ENCODE measurements at regions not wholly inside any gene's neighbourhood (a gene's known extent, or its start where the extent isn't known, plus 50 kb on each side); places are given as distances from the start of the nearest gene placed in this dataset.
A peak's percentile ranks its signal among the peaks of the same experiment; 100 is the strongest.
"Not testable (repeated sequence)": the region's sequence is repeated elsewhere in the genome, so short reads cannot be mapped to it uniquely, and the experiment has no call there.

DNA sequence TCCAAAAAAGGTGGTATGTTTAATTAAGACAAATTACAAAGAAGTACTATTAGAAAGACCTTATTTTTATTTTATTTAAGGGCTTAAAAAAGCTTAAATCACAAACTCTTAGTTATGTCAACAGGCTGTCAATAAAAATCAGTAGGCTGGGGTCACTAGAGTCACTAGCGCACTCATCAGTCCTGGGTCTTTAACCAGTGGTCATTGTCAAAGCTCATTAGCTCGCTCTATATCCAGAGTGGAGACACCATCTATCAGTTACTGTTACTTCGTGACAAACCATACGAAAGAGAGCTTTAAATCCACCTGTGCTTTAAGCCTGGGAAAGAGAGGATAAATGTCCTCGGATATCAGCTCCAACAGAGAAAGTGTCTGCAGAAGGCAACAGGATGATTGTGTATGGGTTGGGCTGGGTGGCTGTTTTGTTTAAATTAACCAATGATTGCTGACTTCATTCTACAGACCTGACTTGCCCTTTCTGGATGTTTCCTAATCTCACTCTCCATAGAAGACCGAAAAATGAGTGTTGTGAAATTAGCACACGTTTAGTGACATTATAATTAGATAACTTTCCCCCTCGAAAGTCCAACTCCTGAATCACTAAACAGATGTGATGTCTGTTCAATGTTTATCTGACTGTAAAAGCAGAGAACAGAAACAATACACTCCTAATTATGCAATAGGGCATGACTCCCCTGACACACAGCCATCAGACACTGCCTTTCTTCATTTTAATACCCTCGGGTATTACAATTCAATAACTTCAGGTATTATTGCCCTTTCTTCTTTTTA is 123.6 kb upstream of the TNPO1 start:
- DNase-seq (ENCODE audit: low read depth) = peak; percentile 4

DNA sequence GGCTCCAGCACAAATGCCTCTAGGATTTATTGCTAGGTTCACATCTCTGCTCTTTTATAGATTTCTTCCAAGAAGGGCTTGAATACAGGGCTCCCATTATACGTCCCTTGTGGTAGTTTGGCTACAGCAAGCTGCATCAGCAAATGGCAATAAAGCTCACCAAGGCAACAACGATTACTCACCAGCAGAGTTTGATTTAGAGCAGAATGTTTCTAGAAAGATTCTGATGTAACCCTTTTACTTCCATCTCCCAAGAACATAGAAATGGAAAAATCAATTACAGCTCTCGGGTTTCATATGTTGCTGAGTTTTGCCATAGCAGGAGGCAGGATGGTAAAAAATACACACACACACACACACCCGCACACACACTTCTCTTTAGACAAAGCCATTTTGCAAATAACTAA is 124.2 kb upstream of the TNPO1 start:
- peak; percentile 25 for DNase-seq (ENCODE audit: low read depth)

DNA sequence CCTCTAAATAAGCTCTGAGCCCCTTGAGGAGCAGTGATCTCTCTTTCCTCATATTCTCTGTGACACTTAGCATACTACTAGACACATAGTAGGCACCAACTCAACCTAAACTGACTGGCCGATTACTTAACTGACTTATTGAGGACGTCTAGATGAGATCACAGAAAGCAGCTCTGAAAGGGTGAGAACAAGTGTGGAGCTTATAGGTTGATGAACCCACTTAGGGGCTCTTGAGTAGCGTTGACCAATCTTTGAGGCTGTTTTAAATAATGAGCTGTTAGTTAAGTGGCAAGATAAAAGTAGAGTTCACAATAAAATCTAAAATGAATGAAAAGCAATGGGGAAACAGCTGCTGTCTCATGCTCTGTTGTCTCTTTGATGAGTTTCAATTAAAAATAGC is 124.7 kb upstream of the TNPO1 start:
- no peak for DNase-seq (ENCODE audit: low read depth)

DNA sequence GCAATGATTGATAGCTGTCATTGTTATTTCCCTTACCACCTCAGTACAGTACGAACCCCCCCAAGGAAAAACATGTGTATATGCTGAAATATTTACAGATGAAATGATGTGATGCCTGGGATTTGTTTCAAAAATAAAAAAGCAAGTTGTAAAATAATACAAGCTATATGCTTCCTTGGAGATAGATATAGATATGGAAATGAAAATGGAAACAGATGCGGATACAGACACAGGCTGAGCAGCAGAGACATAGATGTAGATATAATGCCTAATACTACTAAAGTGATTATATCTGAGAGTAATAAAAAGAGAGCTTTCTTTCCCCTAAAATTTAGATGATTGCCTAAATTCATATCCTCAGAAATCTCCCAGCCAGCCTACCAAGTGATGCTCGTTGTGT is 127.5 kb upstream of the TNPO1 start:
- no peak for DNase-seq (ENCODE audit: low read depth)

DNA sequence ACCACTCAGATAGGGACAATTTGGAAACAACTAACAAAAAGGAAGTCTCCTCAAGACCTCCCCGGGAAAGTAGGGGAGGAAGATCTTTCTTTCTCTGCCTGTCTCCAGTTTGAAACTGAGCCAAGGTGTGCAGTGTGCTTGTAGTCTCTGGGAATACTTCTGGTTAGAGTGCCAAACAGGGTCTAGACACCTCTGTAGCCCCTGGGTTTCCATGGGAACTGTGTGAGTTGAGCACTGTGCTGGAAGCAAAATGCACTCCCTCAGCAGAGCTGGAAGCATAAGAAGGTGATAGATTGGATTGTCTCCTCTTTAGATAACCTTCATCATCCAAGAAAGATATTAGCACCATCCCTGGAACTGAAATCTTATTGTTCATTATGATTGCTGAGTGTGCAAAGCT is 129.2 kb upstream of the TNPO1 start:
- no peak for DNase-seq (ENCODE audit: low read depth)

DNA sequence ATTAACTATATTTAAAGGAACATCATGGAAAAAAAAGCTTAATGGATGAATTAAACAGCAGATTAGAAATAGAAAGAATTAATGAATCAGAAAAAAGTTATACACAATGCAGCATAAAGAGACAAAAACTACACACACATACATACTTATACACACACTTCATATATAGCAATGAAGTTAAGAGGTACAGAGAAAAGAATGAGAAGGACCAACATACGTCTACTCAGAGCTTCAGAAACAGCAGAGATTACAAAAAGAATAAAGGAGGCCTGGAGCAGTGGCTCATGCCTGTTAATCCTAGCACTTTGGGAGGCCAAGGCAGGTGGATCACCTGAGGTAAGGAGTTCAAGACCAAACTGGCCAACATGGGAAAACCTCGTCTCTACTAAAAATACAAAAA is 133.9 kb upstream of the TNPO1 start:
- DNase-seq (ENCODE audit: low read depth) = no peak

DNA sequence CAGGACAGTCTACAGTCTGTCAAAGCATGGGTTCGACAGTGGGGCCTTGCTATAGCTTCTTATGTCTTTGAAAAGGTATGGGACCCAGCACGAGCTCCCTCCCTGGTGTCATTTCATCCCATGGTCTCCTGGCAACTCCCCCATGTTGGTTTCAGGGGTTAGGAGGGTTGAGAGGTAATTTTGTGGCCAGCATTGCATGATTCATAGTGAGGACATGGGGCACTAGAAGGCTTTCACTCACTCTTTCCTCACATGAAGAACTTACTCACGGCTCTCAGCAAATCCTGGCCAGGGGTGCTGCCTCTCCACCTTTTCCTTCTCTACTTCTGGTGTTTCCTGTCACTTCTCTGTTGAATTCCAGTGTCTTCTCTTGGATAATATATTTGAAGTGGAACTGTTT is 134.7 kb upstream of the TNPO1 start:
- no peak for DNase-seq (ENCODE audit: low read depth)

DNA sequence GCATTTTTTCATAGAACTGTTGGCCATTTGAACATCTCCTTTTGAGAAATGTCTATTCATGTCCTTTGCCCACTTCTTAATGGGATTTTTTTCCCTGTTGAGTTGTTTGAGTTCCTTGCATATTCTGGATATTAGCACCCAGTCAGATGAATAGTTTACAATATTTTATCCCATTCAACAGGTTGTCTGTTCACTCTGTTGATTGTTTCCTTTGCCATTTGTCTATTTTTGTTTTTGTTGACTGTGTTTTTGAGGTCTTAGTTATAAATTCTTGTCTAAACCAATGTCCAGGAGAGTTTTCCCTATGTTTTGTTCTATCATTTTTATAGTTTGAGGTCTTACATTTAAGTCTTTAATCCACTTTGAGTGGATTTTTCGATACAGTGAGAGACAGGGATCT is 139.0 kb upstream of the TNPO1 start:
- no peak for DNase-seq (ENCODE audit: low read depth)

DNA sequence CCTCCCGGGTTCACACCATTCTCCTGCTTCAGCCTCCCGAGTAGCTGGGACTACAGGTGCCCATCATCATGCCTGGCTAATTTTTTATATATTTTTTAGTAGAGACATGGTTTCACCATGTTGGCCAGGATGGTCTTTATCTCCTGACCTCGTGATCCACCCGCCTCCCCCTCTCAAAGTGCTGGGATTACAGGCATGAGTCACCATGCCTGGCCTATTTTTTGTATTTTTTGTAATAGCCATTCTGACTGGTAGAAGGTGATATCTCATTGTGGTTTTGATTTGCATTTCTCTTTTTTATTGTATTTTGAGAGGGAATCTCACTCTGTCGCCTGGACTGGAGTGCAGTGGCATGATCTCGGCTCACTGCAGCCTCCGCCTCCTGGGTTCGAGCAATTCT is 139.6 kb upstream of the TNPO1 start:
- DNase-seq (ENCODE audit: low read depth) = not testable (repeated sequence)

DNA sequence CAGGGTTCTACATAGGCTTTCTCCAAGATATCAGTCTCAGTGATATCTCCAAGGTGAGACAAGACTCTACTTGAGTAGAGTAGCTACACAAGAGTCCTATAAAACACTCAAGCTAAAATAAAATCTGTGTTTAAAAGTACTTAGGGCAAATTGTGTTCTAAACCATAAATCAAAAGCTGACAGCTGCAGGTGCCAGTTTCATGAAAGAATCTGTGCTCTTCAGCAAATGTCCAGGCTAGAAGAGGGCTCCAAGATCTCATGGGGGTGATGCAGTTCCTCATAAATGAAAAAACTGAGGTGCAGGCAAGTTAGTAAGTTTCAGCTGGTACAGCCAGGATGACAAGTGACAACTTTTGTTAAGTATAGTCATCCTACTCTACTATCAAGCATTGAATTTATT is 142.8 kb upstream of the TNPO1 start:
- no peak for DNase-seq (ENCODE audit: low read depth)

DNA sequence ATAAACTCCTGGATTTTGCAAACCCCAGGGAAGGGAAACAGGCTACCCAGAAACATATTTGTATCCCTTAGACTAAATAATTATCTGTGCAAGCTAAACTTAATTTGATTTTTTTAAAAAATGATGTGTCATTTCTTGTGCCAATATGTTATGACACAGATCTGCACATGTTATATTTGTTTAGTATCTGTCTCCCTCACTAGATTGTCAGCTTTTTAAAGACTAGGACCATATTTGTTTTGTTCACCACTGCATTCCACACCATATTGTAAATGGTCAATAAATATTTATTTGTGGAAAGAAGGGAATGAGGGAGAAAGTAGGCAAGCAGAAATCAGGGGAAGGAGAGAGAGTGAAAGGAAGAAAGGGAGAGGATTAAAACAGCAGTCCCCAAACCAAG is 143.3 kb upstream of the TNPO1 start:
- no peak for DNase-seq (ENCODE audit: low read depth)

DNA sequence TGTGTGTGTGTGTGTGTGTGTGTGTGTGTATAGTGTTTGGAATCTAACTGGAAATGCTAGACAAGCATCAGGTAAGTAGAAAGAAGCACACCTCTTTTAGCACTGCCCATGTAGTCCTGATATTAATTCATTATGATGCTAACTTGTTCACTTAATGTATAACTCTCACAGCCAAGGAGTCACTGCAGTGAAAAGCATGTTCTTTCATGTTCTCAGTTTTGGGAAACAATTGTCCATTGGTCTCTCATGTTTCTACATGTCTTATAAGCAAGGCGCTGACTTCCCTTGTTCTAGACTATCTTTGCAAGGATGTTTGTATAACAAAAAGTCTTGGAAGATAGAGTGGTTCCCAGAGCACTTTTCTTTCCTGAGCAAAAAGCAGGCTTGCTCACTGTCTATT is 148.8 kb upstream of the TNPO1 start:
- DNase-seq (ENCODE audit: low read depth) = no peak

DNA sequence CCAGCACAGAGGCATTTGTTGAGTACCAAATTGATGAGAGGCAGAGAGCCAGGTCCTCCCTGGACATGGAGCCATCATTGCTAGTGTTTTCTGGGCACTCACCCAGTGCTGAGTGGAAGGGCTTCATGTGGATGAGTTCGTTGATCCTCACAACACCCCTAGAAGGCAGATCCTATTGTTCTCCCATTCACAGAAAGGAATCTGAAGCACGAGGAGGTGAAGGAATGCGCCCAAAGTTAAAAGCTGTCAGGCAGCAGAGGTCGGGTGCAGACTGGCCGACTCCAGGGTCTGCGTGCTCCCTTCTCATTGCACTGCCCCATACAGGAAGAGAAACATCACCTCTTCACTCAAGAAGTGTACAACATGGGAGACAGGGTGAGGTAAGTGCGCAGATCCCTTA is 153.5 kb upstream of the TNPO1 start:
- DNase-seq (ENCODE audit: low read depth) = no peak

DNA sequence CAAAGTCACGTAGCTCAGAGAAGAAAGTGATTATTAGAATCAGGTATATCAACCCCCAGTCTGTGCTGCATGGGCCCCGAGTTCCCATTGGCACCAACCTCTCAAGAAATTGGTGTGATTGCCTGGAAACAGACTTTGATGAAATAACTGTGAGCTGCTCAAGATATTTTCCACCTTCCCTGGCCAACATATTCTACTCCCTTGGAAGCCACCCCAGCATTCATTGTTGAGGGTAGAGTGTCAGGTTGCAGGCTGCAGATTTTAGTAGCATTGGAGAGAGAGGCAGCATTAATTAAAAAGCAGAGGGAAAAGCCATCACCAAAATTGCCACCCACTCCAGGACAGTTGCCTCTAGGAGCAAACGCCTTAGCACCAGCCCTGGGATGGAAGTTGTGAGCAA is 154.2 kb upstream of the TNPO1 start:
- DNase-seq (ENCODE audit: low read depth) = no peak

DNA sequence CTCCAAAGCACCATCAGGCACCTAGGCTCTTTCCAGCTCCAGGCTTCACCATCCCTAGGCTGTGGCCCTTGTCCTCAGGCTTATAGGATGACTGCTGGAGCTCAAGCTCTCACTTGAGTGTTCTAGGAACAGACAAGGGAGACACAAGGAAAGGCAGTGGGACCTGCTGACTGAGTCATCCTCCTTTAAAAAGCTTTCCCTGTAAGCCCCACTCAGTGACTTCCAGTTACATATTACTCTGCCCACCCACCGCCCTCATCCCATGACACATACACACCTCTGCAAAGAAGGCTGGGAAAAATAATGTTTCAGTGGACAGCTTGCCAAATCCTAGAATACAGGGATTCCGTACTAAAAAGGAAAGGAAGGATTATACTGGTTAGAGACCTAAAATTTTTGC is 154.2 kb upstream of the ZNF366 start:
- DNase-seq (ENCODE audit: low read depth) = peak; percentile 57

DNA sequence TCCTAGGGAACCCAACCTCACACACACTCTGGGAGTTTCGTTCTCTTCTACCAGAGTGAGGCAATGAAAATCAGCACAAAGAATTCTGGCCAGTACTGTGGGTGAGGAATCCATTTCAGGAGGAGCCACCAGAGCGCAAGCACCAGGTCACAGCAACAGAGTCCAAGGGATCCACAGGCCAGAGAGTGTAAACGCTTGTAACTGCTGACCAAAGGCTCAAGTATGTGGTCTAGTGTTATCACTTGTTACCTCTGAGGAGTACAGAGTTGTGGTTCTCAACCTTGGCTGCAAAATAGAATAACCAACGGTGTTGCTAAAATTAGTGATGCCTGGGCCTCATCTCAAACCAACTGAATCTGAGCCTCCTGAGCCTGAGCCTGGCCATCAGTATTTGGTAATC is 152.5 kb upstream of the ZNF366 start:
- DNase-seq (ENCODE audit: low read depth) = no peak

DNA sequence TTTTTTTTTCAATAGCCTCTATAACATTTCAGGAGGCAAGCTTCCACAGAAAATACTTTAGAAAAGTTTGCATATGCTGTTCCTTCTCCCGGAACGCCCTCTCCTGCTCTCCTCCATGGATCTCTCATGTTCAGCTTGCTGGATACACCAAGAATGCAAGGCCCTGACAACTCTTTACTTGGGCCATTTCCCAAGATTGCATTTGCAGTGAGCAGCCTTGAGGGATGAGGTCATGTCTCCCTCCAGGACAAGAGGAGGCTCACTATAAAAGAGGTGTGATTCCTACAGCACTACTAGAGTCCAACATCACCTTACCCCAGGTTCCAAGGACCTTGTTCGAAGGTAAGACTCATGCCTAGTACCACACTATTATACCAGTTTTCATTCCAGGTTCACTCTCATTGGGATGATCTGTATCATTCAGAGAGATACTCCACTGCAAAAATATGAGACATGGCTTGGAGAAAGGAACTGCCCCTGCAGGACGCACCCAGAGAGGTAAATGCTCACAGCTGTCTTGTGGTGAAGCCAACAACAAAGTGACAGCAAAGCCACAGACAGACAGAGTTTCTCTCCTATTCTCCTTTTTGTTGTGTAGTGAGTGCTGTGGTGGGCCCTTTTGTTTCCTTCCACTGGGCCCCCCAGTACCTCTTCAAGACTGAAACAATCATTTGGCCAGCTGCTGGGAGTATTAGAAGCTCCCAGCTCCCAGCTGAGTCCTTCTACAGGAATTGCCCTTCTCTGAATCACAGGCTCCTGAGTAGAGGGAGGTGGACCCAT is 151.7 kb upstream of the ZNF366 start:
- peak; percentile 47 for DNase-seq (ENCODE audit: low read depth)

DNA sequence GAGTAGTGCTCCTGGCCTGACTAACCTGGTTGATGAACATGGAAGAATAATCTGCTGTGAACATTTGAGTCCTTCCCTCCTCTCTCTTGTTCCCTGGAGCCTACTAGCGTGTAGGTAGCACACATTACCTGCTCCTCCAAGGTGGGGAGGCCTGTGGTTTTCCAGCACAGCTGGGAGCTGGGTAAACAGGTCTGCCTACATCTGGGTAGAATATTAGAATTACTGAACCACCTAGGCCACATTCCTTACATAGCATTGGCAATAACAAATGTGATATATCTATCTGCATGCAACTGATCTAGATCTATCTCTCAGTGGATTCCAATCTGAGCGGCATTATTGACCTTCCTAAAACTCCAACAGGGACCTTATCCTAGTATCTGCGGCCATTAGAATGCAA is 151.0 kb upstream of the ZNF366 start:
- DNase-seq (ENCODE audit: low read depth) = no peak

DNA sequence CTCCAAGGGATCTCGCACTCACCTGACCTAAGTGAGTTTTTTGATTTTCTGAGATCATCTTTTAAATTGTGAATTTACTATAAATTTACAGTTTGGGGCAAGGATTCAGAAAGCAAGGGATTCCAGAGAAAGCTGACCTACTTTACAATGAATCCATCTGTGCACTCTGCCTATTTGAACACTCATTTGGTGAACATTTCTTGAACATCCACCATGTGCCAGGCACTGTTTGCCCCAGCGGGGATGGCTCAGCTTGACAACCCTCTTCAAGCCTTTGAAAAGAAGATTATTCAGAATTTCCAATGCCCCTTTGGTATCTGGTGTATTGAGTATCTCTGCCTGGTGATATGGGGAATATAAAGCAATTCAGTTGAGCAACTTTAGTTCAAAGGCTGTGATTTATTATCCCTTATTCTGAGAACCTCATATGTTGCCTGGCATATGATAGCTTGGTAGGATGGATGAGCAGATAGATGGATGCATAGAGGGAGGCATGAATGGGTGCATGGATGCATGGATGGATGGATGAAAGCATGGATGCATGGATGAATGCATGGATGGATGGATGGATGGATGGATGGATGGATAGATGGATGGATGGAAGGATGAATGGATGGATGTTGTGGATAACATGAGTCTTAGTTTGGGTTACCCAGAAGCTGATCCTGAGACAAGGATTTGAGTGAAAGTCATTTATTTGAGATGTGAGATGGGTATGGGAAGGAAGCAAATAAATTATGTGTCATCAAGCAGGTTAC is 149.7 kb upstream of the ZNF366 start:
- DNase-seq (ENCODE audit: low read depth) = no peak

DNA sequence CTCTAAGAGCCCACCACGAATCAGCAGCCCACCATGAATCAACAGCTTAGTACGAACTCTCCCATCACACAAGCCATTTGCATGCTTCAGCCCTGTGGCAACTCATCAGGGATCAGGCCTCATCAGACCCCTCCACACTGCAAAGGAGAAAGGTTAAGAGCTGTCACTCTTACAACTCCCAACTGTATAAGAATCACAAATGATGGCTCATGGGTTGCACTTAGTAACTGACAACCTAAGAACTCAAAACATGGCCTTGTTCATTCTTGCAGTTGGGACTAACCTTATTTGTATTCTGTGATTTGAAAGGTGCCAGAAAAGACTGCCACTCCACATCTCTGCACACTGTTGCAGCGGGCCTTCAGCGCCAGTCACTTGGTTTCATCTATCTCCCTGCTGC is 149.1 kb upstream of the ZNF366 start:
- no peak for DNase-seq (ENCODE audit: low read depth)

DNA sequence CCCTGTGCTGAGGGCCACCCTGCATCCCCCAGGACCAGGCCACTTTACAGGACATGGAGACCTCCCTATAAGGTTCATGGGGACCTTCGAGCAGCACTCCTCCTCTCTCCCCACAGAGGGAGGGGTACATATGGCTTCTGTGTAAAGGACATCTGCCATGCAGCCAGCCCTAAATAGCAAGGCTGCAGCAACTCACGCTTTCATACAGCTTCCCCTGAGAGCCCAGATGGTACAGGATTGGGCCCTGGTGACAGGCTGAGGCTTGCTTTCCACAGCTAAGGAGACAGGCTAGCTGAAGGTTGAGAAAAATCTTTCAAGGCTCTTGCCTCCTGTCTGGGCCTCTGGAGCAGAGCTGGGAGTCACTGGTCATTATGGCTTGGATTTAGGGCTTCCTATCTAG is 147.0 kb upstream of the ZNF366 start:
- no peak for DNase-seq (ENCODE audit: low read depth)

DNA sequence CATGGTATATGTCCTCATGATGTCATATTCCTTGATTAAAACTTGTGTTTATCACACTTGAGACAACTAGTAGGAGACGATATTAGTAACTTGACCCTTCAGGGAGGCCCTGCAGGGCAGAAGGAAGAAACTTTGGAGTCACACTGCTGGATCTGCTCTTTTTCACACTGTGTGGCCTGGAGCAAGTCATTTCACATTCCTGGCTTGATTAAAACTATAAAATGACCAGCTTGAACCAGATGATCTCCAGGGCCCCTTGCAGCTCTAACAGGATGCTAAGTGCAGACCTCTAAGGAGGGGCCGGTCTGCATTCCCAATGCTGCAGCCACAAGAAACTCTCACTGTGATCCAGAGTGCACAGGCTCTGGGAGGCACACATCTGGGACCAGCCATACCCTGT is 146.4 kb upstream of the ZNF366 start:
- DNase-seq (ENCODE audit: low read depth) = peak; percentile 66

DNA sequence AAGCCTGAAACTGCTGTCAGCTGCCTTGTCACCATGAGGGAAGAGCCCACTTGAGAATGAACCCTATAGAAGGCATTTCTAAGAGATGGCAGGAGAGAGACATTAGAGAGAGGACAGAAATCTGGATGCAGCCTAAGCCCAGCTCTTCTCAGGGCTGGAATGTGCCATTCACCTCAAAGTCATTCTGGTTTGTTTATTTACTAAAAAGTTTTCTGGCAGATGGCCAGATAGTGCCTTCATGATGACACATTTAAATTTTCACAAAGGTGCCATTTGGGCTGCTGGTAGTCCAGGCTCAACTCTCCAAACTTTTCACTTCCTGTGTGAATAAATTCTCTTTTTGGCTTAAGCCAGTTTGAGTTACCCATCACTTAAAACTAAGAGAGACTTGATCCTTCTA is 144.6 kb upstream of the ZNF366 start:
- DNase-seq (ENCODE audit: low read depth) = peak; percentile 53
